ENCODE measurements at regions not wholly inside any gene's neighbourhood (a gene's known extent, or its start where the extent isn't known, plus 50 kb on each side); places are given as distances from the start of the nearest gene placed in this dataset.

GRCh38 chr1:14055442-14056223 is 355.6 kb downstream of the PRDM2 start:
- DNase-seq, result peak; percentile 26

GRCh38 chr1:14057640-14058039 is 357.7 kb downstream of the PRDM2 start:
- no peak for DNase-seq

- no peak for DNase-seq
Observed at GRCh38 chr1:14061204-14061603, 361.2 kb downstream of the PRDM2 start.

DNA sequence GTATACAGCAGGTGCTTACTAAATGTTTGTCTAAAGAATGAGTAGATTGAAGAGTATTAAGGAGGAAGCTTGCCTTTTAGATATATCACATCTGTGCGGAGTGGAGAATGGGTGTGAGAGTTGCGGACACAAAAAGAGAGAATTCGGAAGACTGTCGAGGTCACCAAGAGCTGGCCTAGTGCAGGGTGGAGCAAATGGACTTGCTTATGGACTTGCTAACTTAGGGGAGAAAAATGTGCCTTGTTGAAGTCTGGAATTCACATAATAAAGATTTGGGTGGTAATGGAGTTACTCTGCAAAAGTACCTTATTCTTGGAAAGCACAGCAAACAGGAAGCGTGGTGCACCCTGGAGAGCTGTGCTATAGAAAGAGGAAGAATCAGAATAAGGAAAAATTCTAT is 361.7 kb downstream of the PRDM2 start:
- DNase-seq, result no peak

- DNase-seq, result no peak
Observed at GRCh38 chr1:14062669-14063068, 362.7 kb downstream of the PRDM2 start.

DNA sequence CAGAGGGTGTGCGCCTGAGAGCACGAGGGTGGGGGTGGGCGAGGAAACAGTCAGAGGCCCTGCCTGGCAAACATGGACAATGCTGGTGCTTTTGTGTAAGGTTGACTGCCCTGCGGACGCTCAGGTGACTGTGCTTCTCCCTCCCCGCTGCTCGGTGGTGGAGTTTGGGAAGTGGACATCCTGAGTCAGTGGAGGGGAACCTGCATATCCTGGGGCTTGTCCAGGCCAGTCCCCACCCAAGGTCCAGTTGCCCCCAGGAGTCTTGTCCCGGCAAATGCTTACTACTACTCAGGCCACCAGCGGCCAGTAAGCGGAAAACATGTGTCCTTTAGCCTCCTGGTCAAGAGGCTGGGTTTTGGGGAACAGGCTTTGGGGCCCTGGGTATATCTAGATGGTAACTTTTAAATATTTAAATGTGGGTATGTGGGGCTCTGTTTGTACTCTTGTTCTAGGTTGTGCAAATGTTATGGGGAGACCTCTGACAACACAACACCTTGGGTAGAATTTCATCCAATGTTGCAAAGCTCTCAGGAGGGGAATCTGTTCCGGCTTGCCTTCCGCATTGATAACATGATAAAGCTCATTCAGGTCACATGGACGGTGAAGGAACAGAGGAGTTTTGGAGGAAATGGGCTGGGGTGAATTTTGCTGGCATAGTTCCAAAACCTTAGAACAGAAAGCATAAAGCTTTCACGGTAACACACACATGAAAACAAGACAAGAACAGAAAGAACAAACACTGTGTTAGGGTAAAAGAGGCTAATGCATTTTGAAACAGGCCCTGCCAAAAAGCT is 364.9 kb downstream of the PRDM2 start:
- DNase-seq, result no peak

DNA sequence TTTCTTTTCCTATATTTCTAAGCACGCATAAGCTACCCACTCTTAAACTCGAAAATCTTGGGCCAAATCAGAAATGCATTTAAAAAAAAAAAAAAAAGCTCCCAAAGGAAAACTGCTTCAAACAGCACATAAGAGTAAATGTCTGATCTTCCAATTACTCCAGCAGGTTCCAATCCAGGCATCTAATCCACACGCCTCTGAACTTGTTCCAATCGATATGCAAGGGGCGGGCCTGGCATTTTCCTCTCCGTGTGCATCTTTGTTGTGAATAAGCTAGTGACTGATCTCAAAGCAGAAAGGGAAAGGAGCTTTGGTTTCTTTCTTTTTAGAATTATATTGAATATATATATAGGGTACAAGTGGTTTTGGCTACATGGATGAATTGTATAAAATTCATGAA is 365.5 kb downstream of the PRDM2 start:
- DNase-seq, result no peak

DNA sequence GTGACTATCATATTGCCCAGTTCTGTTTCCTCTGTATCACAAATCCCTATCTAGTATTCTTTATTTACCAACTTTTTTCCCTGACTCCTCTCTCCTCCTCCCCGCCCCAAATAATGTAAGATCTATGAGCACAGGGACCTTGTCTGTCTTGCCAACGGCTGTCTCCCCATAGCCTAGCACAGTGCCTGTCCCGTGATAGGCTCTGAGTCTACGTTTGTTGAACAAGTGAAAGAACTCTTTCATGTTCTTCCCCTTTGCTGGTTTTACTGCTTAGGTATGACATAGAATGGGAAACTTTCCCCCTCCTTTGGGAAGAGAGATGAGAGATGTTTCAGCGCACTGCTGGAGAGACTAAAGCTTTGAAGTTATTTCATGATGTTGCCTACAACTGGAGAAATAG is 367.0 kb downstream of the PRDM2 start:
- no peak for DNase-seq

- DNase-seq, result no peak
Observed at GRCh38 chr1:14067711-14068110, 367.7 kb downstream of the PRDM2 start.

DNA sequence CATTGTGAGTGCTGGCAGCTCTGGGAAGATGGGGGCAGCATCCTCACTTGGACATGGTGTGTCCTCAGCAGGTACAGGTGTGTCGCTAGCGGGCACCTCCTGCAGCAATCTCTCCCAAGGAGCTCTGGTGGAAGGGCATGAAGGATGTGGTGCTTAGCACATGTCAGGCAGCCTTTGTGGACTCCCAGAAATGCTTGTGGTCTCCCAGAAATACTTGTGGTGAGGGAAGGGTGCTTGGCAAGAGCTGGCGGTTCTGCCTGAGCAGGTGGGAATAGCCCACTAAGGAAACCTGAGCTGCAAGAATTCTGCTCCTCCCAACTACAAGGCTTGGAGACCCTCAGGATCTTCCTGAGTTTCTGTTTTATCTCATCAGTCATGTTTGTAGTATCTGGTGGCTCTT is 371.6 kb downstream of the PRDM2 start:
- no peak for DNase-seq

DNA sequence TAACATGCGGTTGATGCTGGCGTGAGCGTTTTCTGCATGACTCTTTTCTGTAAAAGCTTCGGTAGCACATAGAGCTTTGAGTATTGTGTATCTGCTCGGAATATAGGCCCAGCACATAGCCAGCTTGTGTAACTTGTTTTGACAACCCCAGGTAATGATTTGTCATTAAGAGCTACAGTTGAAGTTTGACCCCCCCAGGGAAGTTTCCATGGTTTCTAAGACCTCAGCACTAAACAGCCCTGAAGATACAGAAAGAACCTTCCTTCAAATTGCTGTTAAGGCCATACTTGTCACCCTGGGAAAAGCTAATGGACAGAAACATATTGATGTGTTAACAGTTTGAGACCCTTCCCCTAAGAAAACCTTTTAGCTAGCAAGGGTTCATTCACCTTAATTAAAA is 380.7 kb downstream of the PRDM2 start:
- DNase-seq, result no peak

- DNase-seq, result no peak
Observed at GRCh38 chr1:14082331-14082730, 382.3 kb downstream of the PRDM2 start.

- no peak for DNase-seq
Observed at GRCh38 chr1:14083277-14083676, 383.3 kb downstream of the PRDM2 start.

DNA sequence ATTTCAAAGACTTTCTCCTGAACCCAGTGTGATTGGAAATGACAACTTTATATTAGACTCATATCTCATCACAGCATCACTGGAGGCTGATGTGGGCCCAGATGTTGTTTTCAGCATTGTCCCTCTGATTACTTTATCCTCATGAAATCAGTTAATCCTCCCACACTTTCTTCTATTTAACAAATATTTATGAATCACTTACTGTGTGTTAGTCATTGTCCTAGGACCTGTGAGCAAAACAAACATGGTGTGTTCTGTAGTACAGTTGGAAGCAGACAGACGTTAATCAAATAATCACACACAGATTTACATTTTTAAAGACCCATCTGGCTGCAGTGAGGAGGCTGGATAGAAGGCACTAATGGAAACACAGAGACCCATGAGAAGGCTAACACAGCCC is 383.7 kb downstream of the PRDM2 start:
- DNase-seq, result no peak

DNA sequence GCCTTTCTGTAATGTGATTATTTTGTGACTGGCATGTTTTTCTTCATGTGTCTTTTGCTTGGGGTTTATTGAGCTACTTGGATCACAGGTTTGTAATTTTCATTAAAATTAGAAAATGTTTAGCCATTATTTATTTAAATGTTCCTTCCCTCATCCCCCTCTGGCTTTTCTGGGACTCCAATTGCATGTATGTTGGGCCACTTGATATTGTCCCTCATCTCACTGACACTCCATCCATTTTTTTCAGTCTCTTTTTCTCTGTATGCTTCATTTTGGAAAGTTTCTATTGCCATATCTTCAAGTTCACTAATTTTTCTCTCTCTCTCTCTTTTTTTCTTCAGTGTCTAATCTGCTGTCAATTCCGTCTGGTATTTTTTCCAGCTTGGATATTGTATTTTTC is 390.1 kb downstream of the PRDM2 start:
- no peak for DNase-seq

DNA sequence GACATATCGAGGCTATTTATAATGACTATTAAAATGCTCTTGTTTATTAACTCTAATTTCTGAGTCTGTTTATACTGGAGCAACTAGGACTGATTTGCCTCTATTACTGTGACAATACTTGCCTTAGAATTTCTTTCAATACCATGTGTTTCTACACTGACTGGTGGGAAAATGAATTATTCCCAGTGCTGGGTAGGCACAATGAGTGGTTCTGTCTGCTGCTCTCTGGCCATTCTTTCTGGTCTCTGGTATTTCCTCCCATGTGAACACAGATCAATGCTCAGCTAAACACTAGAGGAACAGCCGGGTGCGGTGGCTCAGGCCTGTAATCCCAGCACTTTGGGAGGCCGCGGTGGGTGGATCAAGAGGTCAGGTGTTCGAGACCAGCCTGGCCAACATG is 390.5 kb downstream of the PRDM2 start:
- DNase-seq, result no peak

DNA sequence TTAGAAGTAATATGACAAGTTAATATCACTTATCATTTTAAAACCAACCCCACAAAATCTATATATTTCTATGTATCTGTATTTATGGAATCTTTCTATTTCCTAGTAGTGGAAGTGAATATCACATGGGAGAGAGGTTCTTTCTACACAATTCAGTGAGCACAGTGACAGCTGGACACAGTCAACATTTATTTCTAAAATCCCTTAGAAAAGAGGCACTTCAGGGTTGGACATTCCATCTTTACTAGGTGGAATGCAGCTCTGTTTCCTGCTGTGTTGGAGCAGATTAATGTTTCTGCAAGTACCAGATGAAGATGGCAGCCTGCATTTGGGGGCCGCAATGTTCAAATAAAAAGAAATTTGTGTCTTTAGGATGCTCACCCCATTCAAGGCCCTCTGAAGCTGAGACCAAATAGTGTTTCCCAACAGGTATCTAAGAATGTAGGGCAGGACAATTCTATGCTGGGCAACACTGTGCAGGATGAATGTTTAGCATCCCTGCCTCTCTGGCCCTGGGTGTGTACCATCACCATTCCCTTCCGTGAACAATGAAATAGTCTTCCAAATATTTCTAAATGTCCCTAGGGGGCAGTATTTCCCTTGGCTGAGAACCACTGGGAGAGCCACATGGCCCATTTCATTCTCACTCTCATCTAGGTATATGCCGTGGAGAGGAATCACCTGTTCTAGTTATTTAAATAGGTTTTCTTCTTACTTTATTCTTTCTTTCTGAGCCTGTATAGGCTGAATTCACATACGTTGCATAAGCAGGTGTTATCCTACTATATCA is 394.8 kb downstream of the PRDM2 start:
- peak; percentile 5 for DNase-seq

DNA sequence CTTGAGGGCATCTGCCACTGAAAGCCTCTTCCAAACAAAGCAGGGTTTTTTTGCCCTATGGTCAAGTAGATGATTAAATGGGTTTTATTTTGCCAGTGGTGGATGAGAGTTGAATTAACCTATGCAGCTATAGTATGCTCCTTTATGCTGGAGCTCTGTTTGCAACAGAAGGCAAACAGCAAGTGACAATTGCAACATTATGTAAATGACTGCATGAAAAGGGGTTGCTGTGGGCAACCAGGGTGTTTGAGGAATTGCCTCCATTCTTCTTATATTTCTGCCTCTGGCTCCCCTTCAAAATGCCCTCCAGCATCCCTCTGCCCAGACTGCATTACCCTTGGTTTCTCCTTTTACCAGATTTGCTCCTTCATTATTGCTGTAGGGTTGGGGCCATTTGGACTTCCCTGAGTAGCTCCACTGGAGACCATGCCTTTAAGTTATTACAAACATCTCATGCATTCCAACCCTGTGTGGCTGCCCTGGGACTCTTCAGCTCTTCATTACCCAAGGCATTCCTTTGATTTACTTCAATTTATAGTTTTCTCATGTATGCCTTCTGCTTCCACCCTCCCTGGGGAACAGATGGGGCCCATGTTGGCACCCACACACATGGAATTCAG is 398.4 kb downstream of the PRDM2 start:
- no peak for DNase-seq

DNA sequence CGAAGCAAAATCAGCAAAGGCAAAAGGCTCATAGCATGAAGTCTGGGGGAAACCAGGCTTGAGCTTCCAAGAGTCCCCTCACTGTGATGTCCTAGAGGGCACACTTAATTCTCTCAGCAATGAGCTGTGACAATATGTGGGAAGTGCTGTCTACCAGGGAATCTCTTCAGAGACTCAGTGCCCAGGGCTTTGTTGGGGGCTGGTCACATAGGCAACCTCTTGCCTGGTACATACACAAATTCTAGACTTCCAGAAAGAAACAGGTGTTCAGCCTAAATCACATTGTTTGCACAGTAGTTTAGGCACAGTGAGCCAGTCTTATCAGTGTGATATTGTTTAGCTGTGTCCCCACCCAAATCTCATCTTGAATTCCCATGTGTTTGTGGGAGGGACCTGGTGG is 400.5 kb downstream of the PRDM2 start:
- no peak for DNase-seq

GRCh38 chr1:14100919-14101318 is 400.9 kb downstream of the PRDM2 start:
- DNase-seq, result no peak

GRCh38 chr1:14102180-14102579 is 402.2 kb downstream of the PRDM2 start:
- no peak for DNase-seq

DNA sequence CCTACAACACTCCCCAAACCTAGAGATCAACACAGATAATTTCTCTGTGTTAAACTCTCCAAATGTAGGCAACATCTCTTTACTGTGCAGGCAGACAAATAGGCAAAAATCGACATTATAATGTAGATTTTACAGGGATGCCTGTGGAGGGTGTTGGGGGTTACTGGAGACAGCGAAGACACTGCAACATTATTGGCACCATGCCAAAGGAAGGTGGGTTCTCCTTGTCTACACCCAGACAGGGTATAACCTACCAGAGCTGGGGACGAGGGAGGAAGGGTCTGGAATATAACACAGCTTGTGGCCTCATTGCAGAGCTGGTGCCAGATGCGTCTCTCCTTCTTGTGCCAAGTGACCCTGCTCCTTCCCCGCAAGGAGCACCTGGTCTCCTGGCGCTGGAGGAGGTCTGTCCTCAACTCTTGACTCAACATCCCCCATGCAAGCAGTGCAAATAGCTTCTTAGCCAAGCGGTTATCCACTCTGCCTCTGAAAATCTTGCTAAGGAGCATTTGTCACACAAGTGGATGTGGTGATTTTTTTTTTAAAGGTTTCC is 404.0 kb downstream of the PRDM2 start:
- no peak for DNase-seq

- no peak for DNase-seq
Observed at GRCh38 chr1:14106126-14106525, 406.1 kb downstream of the PRDM2 start.

Measured in fibroblast of skin of abdomen (primary cell).